Endodermal cell (in vitro differentiated cells): ENCODE measurements at regions not wholly inside any gene's neighbourhood (a gene's known extent, or its start where the extent isn't known, plus 50 kb on each side); places are given as distances from the start of the nearest gene placed in this dataset.

Source experiments
- DNase-seq: peaks from one replicate; pipeline ENCODE4 v3.0.0-alpha.2; 2017
- H3K27ac ChIP-seq: 2 replicates; pipeline ENCODE4 v1.5.1; 2013; ENCODE audit warnings: mild to moderate bottlenecking, low read depth, low read length, moderate library complexity
- H3K27me3 ChIP-seq: 2 replicates; pipeline ENCODE4 v1.6.1; 2013; ENCODE audit warnings: mild to moderate bottlenecking, low read length, moderate library complexity; ENCODE audit not compliant: insufficient read depth, control insufficient read depth, poor library complexity, severe bottlenecking
- H3K36me3 ChIP-seq: 2 replicates; pipeline ENCODE4 v1.7.0; 2013; ENCODE audit warnings: mild to moderate bottlenecking, low read length, moderate library complexity; ENCODE audit not compliant: control insufficient read depth, insufficient read depth
- H3K4me1 ChIP-seq: one replicate; pipeline ENCODE4 v1.7.0; 2013; ENCODE audit warnings: low read length; ENCODE audit not compliant: control insufficient read depth, insufficient read depth
- H3K4me3 ChIP-seq: 2 replicates; pipeline ENCODE4 v1.5.1; 2013; ENCODE audit warnings: mild to moderate bottlenecking, low read length, moderate library complexity
- H3K9ac ChIP-seq: 2 replicates; pipeline ENCODE4 v1.6.1; 2013; ENCODE audit warnings: mild to moderate bottlenecking, low read length, moderate library complexity; ENCODE audit not compliant: poor library complexity, severe bottlenecking; ENCODE audit errors: extremely low read depth
- H3K9me3 ChIP-seq: 2 replicates; pipeline ENCODE4 v1.6.1; 2013; ENCODE audit warnings: mild to moderate bottlenecking, low read length, moderate library complexity; ENCODE audit not compliant: control insufficient read depth
- H3K27ac Mint-ChIP-seq: 2 replicates; pipeline ENCODE4 v1.8.0; 2020; ENCODE audit warnings: mixed read lengths
- H3K27me3 Mint-ChIP-seq: 2 replicates; pipeline ENCODE4 v1.8.0; 2021; ENCODE audit warnings: mild to moderate bottlenecking, mixed read lengths; ENCODE audit not compliant: insufficient read depth
- H3K36me3 Mint-ChIP-seq: 2 replicates; pipeline ENCODE4 v1.8.0; 2020; ENCODE audit warnings: low read depth, mixed read lengths
- H3K4me1 Mint-ChIP-seq: 2 replicates; pipeline ENCODE4 v1.8.0; 2020; ENCODE audit warnings: mixed read lengths
- H3K4me3 Mint-ChIP-seq: 2 replicates; pipeline ENCODE4 v1.8.0; 2020; ENCODE audit warnings: mild to moderate bottlenecking, moderate library complexity, mixed read lengths
- H3K9me3 Mint-ChIP-seq: 2 replicates; pipeline ENCODE4 v1.8.0; 2020; ENCODE audit warnings: mild to moderate bottlenecking, mixed read lengths
- WGBS, 2 experiments: methylation state at CpG; one replicate each; pipeline versions ENCODE4 v1.1.5 to v1.1.7; 2013; ENCODE audit warnings: missing lambda C conversion rate in 2 of 2, mixed read lengths in 1 of 2; ENCODE audit not compliant: insufficient coverage in 1 of 2, insufficient read length in 1 of 2; 5-methylcytosine and 5-hydroxymethylcytosine counted together
- TF ChIP-seq, protein P1 (sequence below): fragments of 200-600 bp; sonication (generic); conservative IDR thresholded peaks from 2 replicates; pipeline ENCODE4 v1.5.0; 2021; ENCODE audit warnings: antibody characterized with exemption, mild to moderate bottlenecking

DNA sequence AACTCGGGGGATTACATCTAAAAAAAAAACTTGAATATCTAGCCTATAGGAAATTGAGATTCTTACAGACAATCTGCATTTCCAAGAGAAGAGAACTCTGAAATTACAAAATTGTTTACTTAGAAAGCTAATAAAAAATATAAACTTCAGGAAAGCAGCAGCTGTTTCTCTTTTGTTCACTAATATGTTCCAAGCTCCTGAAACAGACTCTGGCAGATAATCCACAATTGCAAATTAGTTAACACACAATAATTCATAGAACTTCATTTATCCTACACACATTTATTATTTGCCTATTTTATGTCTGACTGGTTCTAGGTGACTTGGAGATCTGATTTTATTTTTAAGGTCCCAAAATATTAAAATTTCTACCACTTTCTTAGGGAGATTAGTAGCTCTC is 83.8 kb downstream of the TMEM167A start:
- Histone ChIP-seq H3K4me1 (no peaks in the 10 kb centered on the region), H3K9me3 (no peaks in the 10 kb centered on the region), H3K4me3 (no peak overlapping the region), H3K36me3 (no peaks in the 10 kb centered on the region), H3K27ac (no peak overlapping the region), H3K27me3 (no peaks in the 10 kb centered on the region), H3K9ac (no peak overlapping the region)
- Mint-ChIP-seq H3K27ac (no peak overlapping the region), H3K4me3 (no peak overlapping the region), H3K36me3 (no peaks in the 10 kb centered on the region), H3K4me1 (peaks cover 2% of the 10 kb centered on the region), H3K9me3 (no peaks in the 10 kb centered on the region), H3K27me3 (no peaks in the 10 kb centered on the region)
- WGBS, 2 experiments: no CpG with 5 or more reads among the region's 1 CpG
- TF ChIP-seq, protein P1, sequence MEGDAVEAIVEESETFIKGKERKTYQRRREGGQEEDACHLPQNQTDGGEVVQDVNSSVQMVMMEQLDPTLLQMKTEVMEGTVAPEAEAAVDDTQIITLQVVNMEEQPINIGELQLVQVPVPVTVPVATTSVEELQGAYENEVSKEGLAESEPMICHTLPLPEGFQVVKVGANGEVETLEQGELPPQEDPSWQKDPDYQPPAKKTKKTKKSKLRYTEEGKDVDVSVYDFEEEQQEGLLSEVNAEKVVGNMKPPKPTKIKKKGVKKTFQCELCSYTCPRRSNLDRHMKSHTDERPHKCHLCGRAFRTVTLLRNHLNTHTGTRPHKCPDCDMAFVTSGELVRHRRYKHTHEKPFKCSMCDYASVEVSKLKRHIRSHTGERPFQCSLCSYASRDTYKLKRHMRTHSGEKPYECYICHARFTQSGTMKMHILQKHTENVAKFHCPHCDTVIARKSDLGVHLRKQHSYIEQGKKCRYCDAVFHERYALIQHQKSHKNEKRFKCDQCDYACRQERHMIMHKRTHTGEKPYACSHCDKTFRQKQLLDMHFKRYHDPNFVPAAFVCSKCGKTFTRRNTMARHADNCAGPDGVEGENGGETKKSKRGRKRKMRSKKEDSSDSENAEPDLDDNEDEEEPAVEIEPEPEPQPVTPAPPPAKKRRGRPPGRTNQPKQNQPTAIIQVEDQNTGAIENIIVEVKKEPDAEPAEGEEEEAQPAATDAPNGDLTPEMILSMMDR: no peak
- no peak for DNase-seq

- H3K9me3 Mint-ChIP-seq: no peaks in the 10 kb centered on the region
- DNase-seq: no peak
- Histone ChIP-seq H3K4me1 (no peaks in the 10 kb centered on the region), H3K4me3 (no peak overlapping the region), H3K9me3 (no peaks in the 10 kb centered on the region), H3K36me3 (no peaks in the 10 kb centered on the region), H3K27ac (no peak overlapping the region), H3K9ac (no peak overlapping the region), H3K27me3 (no peaks in the 10 kb centered on the region)
- H3K4me1 Mint-ChIP-seq: peaks cover 2% of the 10 kb centered on the region
- H3K4me3 Mint-ChIP-seq: no peak overlapping the region
- H3K36me3 Mint-ChIP-seq: no peaks in the 10 kb centered on the region
- H3K27me3 Mint-ChIP-seq: no peaks in the 10 kb centered on the region
- TF ChIP-seq, protein P1: no peak
- H3K27ac Mint-ChIP-seq: no peak overlapping the region
- WGBS, 2 experiments: 93 to 97% methylated on average over 4 of the region's 4 CpGs
Observed at GRCh38 chr5:82992646-82993045, 84.5 kb downstream of the TMEM167A start.

DNA sequence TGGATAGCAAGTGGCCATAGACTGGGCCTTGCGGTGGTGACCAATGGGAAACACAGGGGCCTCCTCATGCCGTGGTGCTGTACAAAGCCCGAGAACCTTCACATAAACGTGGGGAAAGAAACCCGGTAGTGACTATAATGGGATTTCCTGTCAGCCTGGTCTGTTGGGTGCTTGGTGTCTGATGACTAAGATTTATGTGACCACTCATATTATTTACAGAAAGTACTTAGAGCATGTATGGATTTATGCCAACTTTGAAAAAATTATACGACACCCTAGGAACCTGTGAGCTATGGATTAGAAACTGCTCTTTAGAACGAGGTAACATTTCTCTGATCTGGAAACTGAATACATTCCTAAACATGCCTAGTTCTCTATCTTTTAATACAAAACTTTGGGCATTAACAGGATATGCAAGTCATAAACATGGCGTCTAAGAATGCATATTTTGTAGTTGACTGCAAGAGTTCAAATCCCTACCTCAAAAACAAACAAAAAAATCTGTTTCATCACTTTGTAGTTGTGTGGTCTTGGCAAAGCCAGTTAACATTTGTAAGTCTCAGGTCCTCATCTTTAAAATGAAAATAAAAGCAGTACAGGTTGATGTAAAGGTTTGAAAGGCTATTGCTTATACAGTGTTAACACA is 85.4 kb downstream of the TMEM167A start:
- Mint-ChIP-seq H3K4me3 (no peak overlapping the region), H3K9me3 (no peaks in the 10 kb centered on the region), H3K4me1 (peaks cover 2% of the 10 kb centered on the region), H3K27ac (no peak overlapping the region), H3K27me3 (no peaks in the 10 kb centered on the region), H3K36me3 (no peaks in the 10 kb centered on the region)
- WGBS, 2 experiments: 95 to 96% methylated on average over 3 to 8 of the region's 8 CpGs
- Histone ChIP-seq H3K27me3 (no peaks in the 10 kb centered on the region), H3K36me3 (no peaks in the 10 kb centered on the region), H3K27ac (no peak overlapping the region), H3K4me3 (no peak overlapping the region), H3K9ac (no peak overlapping the region), H3K9me3 (no peaks in the 10 kb centered on the region), H3K4me1 (no peaks in the 10 kb centered on the region)
- TF ChIP-seq, protein P1: no peak
- DNase-seq: no peak
